ENCODE measurements at regions not wholly inside any gene's neighbourhood (a gene's known extent, or its start where the extent isn't known, plus 50 kb on each side); places are given as distances from the start of the nearest gene placed in this dataset.

- no peak for TF ChIP-seq POLR2A (IDR thresholded peaks at IDR 0.05; ENCODE audit: low read depth, low read length)
- TF ChIP-seq POLR2AphosphoS5 (IDR thresholded peaks at IDR 0.05; ENCODE audit: low read depth, low read length) = no peak
These were observed 500.2 kb downstream of the STIM2 start for GRCh38 chr4:27360790-27361267.
